ENCODE measurements at regions not wholly inside any gene's neighbourhood (a gene's known extent, or its start where the extent isn't known, plus 50 kb on each side); places are given as distances from the start of the nearest gene placed in this dataset.

DNA sequence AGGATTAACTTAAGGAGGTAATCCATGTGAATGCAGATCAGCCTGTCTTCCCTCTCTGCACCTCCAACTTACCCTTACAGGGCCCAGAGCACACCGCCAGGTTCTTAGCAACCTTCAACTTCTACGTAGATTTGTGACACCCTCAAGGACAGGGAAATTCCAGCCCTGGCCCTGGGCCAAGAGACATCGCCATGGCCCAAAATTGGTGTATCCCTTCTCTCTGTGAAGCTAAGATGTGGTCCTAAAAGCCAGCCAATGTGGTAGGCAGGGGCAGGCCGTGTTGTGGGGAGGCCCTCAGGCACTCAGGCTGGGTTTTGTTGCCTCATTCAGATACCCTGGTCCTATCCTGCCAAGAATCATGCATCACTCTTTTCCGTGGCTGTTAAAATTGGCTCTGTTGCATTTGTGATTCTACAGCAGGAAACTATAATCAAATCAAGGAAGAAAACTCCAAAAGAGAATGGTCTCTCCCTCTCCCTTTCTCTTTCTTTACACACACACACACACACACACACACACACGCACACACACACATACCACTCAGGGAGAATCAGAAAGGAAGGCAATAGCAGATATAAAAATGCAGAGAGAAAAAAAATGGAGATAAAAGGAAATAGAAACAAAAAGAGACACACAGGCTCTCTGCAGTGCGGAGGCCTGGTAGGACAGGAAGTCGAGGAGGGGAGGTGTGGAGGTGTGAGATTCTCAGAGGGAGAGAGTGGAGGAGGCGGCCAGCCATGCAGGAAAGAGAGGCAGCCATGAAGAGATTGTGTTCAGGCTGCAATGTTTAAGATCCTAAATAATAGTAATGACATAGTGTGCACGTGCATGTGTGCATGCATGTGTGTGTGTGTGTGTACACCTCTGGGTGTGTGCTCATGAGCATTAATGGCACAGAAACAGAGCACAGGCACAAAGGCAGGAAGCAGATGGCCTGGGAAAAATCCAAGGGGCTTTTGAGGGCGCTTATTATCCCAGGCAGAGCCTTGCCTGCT, 201.8 kb upstream of the LRFN2 start:
- Histone ChIP-seq H3K36me3 (ENCODE audit: low read length) (no peaks in the 10 kb centered on the region), H2AFZ (ENCODE audit: low read depth, low read length, severe bottlenecking) (no peak overlapping the region)

GRCh38 chr6:40782355-40782754, 195.2 kb upstream of the LRFN2 start:
- H3K4me3 ChIP-seq (ENCODE audit: insufficient read depth, low read length, poor library complexity, severe bottlenecking) = no peak overlapping the region
- no peaks in the 10 kb centered on the region for H3K36me3 ChIP-seq (ENCODE audit: low read length)
- H3K9me3 ChIP-seq (ENCODE audit: insufficient read depth, low read length) = no peaks in the 10 kb centered on the region
- no peak overlapping the region for H3K9ac ChIP-seq (ENCODE audit: low read length)
- H3K27me3 ChIP-seq (ENCODE audit: low read length) = no peaks in the 10 kb centered on the region
- no peak overlapping the region for H3K4me2 ChIP-seq (ENCODE audit: low read depth, low read length, poor library complexity, severe bottlenecking)
- no peaks in the 10 kb centered on the region for H3F3A ChIP-seq (ENCODE audit: insufficient read depth)
- H2AFZ ChIP-seq (ENCODE audit: low read depth, low read length, severe bottlenecking) = no peak overlapping the region
- H3K79me2 ChIP-seq (ENCODE audit: insufficient read depth, low read length) = no peaks in the 10 kb centered on the region
- H3K9me2 ChIP-seq (replicated peaks; ENCODE audit: insufficient read depth, low read length) = no peaks in the 10 kb centered on the region
- no peaks in the 10 kb centered on the region for H4K20me1 ChIP-seq (ENCODE audit: low read depth, low read length)
- TF ChIP-seq EZH2phosphoT487 (conservative IDR thresholded peaks at IDR 0.05; ENCODE audit: low read length) = no peak
- TF ChIP-seq, protein P1, sequence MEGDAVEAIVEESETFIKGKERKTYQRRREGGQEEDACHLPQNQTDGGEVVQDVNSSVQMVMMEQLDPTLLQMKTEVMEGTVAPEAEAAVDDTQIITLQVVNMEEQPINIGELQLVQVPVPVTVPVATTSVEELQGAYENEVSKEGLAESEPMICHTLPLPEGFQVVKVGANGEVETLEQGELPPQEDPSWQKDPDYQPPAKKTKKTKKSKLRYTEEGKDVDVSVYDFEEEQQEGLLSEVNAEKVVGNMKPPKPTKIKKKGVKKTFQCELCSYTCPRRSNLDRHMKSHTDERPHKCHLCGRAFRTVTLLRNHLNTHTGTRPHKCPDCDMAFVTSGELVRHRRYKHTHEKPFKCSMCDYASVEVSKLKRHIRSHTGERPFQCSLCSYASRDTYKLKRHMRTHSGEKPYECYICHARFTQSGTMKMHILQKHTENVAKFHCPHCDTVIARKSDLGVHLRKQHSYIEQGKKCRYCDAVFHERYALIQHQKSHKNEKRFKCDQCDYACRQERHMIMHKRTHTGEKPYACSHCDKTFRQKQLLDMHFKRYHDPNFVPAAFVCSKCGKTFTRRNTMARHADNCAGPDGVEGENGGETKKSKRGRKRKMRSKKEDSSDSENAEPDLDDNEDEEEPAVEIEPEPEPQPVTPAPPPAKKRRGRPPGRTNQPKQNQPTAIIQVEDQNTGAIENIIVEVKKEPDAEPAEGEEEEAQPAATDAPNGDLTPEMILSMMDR (IDR thresholded peaks at IDR 0.05; ENCODE audit: insufficient read depth, low read length, poor library complexity, severe bottlenecking) = no peak
- no peak overlapping the region for H3K27ac ChIP-seq (ENCODE audit: low read depth, low read length)

More for the DNA sequence above, 201.8 kb upstream of the LRFN2 start:
- TF ChIP-seq EZH2phosphoT487 (conservative IDR thresholded peaks at IDR 0.05; ENCODE audit: low read length) = no peak
- TF ChIP-seq, protein P1 (IDR thresholded peaks at IDR 0.05; ENCODE audit: insufficient read depth, low read length, poor library complexity, severe bottlenecking) = no peak
- no peaks in the 10 kb centered on the region for H3K79me2 ChIP-seq (ENCODE audit: insufficient read depth, low read length)
- no peaks in the 10 kb centered on the region for H4K20me1 ChIP-seq (ENCODE audit: low read depth, low read length)
- no peak overlapping the region for H3K9ac ChIP-seq (ENCODE audit: low read length)
- H3K27me3 ChIP-seq (ENCODE audit: low read length) = no peaks in the 10 kb centered on the region
- no peak overlapping the region for H3K4me2 ChIP-seq (ENCODE audit: low read depth, low read length, poor library complexity, severe bottlenecking)
- no peaks in the 10 kb centered on the region for H3K9me3 ChIP-seq (ENCODE audit: insufficient read depth, low read length)
- no peaks in the 10 kb centered on the region for H3F3A ChIP-seq (ENCODE audit: insufficient read depth)
- H3K27ac ChIP-seq (ENCODE audit: low read depth, low read length) = no peak overlapping the region
- H3K9me2 ChIP-seq (replicated peaks; ENCODE audit: insufficient read depth, low read length) = no peaks in the 10 kb centered on the region
- H3K4me3 ChIP-seq (ENCODE audit: insufficient read depth, low read length, poor library complexity, severe bottlenecking) = no peak overlapping the region

DNA sequence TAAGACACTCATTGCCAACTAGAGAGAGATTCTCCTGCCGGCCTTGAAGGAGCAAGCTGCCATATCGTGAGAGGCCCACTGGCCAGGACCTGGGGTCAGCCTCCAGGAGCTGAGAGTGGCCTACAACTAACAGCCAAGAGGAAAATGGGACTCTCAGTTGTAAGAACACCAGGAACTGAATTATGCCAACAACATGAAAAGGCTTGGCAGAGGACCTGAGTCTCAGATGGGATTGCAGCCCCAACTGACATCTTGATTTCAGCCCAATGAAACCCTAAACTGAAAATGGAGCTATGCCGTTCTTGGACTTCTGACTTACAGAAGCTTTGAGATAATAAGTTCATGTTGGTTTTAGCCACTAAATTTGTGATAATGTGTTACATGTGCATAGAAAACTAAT, 193.5 kb upstream of the LRFN2 start:
- H3K79me2 ChIP-seq (ENCODE audit: insufficient read depth, low read length) = no peaks in the 10 kb centered on the region
- no peak overlapping the region for H2AFZ ChIP-seq (ENCODE audit: low read depth, low read length, severe bottlenecking)
- no peaks in the 10 kb centered on the region for H3K9me3 ChIP-seq (ENCODE audit: insufficient read depth, low read length)
- H3K4me3 ChIP-seq (ENCODE audit: insufficient read depth, low read length, poor library complexity, severe bottlenecking) = no peak overlapping the region
- no peaks in the 10 kb centered on the region for H3K27me3 ChIP-seq (ENCODE audit: low read length)
- no peak for TF ChIP-seq EZH2phosphoT487 (conservative IDR thresholded peaks at IDR 0.05; ENCODE audit: low read length)
- TF ChIP-seq, protein P1 (IDR thresholded peaks at IDR 0.05; ENCODE audit: insufficient read depth, low read length, poor library complexity, severe bottlenecking) = no peak
- no peak overlapping the region for H3K4me2 ChIP-seq (ENCODE audit: low read depth, low read length, poor library complexity, severe bottlenecking)
- H3K9me2 ChIP-seq (replicated peaks; ENCODE audit: insufficient read depth, low read length) = no peaks in the 10 kb centered on the region
- H3K27ac ChIP-seq (ENCODE audit: low read depth, low read length) = no peak overlapping the region
- H3K36me3 ChIP-seq (ENCODE audit: low read length) = no peaks in the 10 kb centered on the region
- H4K20me1 ChIP-seq (ENCODE audit: low read depth, low read length) = no peaks in the 10 kb centered on the region
- no peaks in the 10 kb centered on the region for H3F3A ChIP-seq (ENCODE audit: insufficient read depth)
- no peak overlapping the region for H3K9ac ChIP-seq (ENCODE audit: low read length)
